ENCODE measurements at regions not wholly inside any gene's neighbourhood (a gene's known extent, or its start where the extent isn't known, plus 50 kb on each side); places are given as distances from the start of the nearest gene placed in this dataset.

DNA sequence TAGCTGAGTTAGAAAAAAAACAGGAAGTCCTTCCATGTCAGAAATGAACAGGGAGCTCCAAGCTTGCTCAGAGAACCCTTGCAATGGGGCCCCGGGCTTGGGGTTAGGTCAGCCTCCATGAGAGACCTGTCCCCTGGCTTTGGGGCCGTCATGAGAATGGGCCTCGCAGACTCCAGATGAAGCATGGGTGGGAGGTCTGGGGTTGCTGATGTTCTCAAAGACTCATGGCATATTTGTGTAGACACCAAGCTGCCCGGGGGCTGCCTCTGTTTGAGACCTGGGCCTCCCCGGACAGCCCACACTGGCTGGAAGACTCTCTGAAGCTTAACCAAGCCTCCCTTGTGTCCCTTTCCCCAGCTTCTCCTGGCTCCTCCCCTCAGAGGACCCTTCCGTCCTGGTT is 186.3 kb downstream of the IRX2 start:
- TF ChIP-seq, protein P1, sequence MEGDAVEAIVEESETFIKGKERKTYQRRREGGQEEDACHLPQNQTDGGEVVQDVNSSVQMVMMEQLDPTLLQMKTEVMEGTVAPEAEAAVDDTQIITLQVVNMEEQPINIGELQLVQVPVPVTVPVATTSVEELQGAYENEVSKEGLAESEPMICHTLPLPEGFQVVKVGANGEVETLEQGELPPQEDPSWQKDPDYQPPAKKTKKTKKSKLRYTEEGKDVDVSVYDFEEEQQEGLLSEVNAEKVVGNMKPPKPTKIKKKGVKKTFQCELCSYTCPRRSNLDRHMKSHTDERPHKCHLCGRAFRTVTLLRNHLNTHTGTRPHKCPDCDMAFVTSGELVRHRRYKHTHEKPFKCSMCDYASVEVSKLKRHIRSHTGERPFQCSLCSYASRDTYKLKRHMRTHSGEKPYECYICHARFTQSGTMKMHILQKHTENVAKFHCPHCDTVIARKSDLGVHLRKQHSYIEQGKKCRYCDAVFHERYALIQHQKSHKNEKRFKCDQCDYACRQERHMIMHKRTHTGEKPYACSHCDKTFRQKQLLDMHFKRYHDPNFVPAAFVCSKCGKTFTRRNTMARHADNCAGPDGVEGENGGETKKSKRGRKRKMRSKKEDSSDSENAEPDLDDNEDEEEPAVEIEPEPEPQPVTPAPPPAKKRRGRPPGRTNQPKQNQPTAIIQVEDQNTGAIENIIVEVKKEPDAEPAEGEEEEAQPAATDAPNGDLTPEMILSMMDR (IDR thresholded peaks at IDR 0.05): no peak
- TF ChIP-seq ZFX (IDR thresholded peaks at IDR 0.05; ENCODE audit: borderline replicate concordance): no peak
